AG09319 (cell line): ENCODE measurements at regions not wholly inside any gene's neighbourhood (a gene's known extent, or its start where the extent isn't known, plus 50 kb on each side); places are given as distances from the start of the nearest gene placed in this dataset.

Experiments
- DNase-seq: peaks from one replicate; pipeline ENCODE4 v3.0.0-alpha.2; 2010; ENCODE audit warnings: low read depth; ENCODE audit errors: extremely low read depth
- CTCF ChIP-seq: IDR thresholded peaks from 2 replicates; pipeline ENCODE4 v1.5.1; 2011; ENCODE audit warnings: low read depth, mild to moderate bottlenecking, inconsistent platforms, low read length, moderate library complexity

DNA sequence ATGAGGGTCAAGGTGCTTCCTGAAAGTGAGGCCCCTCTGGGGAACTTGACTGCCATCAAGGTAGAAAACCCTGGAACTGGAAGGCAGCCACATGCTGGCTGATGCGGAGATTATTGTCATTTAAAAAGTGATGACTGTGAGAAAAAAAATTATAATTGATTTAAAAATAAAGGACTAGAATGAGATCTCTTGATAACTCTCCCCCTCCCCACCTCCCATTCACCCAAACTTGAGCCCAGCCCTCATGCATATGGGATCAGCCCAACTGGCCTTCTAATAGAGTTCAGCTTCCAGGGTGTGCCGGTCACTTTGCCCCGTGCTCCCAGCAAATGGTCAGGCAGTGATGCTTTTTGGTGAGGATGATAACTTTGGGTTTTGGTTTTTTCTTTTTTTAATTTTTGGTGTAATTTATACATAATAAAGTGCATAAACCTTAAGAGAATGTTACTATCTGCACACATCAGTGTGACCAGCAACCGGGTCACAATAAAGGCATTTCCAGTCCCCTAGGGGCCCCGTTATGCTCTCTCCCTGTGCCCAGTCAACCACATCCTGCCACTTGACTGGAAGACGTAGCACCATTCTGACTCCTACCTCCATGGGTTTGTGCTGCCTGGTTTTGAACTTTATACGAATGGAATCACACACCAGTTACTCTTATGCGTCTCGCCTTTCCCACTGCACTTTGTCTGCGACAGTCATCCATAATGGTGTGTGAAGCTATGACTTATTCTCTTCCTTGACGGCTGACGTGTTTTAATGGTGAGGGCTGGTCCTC lies 187.9 kb downstream of the USP12 start:
- TF ChIP-seq CTCF, result no peak
- no peak for DNase-seq

GRCh38 chr13:26980099-26981031 lies 191.2 kb downstream of the USP12 start:
- no peak for TF ChIP-seq CTCF
- DNase-seq, result no peak

DNA sequence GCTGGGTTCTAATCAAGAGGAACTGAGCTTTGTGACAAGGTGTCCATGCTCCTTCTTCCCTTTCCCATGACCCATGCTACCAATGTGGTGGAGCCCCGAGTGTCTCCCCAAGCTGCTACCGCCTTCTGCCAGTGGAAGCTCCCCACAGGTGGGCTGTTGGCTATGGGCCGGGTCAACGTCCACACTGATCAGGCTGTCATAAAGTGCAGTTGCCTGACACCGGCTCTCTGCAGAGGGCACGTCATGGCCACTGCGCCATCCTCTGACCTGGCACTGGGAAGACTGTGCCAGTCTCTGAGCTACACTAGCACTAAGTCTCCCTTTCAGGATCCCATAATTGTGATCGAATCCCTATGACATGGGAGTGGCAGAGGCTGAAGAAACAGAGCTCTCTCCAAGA lies 192.3 kb downstream of the USP12 start:
- no peak for TF ChIP-seq CTCF
- DNase-seq, result no peak

GRCh38 chr13:26978081-26978860 lies 193.3 kb downstream of the USP12 start:
- TF ChIP-seq CTCF, result no peak
- DNase-seq, result no peak

DNA sequence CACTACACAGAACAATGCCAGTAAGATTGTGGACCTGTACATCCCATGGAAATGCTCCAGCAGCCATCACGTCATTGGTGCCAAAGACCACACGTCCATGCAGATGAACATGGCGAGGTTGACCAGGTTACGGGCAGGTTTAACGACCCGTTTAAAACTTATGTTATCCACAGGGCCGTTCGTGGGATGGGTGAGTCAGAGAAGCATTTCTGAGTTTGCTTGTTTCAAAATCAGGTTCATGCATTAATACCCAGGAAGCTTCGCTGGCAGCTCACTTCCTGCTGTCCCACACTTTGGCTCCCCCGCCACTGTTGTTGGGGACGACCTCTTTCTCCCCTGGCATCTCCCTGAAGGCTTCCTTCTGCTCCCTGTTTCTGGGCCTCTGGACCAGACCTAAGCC lies 194.1 kb downstream of the USP12 start:
- DNase-seq, result no peak
- no peak for TF ChIP-seq CTCF

DNA sequence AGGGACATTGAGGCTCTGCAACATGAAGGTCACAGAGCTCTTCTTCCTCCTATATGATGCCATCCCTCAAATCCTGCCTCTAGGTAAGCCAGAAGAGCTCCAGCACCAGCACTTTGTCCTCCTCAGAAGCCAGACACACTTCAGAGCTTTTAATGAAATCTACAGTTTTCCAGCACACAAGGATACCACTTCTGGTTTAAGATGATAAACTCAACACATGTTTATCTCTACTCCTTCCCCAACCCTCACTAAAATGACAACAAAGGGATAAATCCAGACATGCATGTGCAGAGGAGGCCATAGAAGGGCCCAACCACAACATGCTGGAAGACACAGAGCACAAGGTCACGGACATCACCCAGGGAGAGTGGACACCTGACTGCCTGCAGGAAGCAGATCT lies 195.3 kb downstream of the USP12 start:
- no peak for TF ChIP-seq CTCF
- no peak for DNase-seq
